Esophagus squamous epithelium (tissue), 4 donors: ENCODE measurements at regions not wholly inside any gene's neighbourhood (a gene's known extent, or its start where the extent isn't known, plus 50 kb on each side); places are given as distances from the start of the nearest gene placed in this dataset.

Experiments used
- CTCF ChIP-seq, 6 experiments: fragments of 450-650 bp in 4 of 6; fragments of 200-600 bp in 2 of 6; sonication (generic) in 2 of 6; IDR thresholded peaks; one replicate each; pipeline ENCODE4 v1.5.1; 2016 to 2019; ENCODE audit warnings: antibody characterized with exemption in 6 of 6, mild to moderate bottlenecking in 4 of 6, moderate library complexity in 4 of 6
- POLR2A ChIP-seq, 4 donors: fragments of 450-650 bp; IDR thresholded peaks; one replicate each; pipeline ENCODE4 v1.6.1; 2017; ENCODE audit warnings: antibody characterized with exemption in 4 of 4, mild to moderate bottlenecking in 4 of 4, moderate library complexity in 3 of 4

DNA sequence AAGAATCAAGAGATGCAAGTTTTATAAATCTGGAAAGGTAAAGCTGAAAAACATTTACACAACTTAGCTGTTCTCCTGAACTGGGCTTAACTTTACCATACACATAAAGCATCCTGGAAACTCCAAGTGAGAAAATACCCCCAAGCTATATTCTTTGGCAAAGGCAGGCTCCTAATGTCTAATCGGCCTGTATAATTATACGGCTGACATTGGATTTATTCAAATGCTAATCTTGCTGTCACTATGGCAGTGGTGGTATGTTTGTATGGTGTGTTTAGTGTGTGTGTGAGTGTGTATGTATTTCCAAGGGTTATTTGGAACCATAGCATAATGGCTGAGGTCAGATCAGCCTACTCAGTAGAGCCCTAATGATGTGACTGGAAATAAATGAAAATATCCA lies 1031.8 kb upstream of the ZEB2 start:
- TF ChIP-seq CTCF (IDR thresholded peaks at IDR 0.05), result no peak
- no peak for TF ChIP-seq POLR2A (IDR thresholded peaks at IDR 0.05)
